ENCODE measurements at regions not wholly inside any gene's neighbourhood (a gene's known extent, or its start where the extent isn't known, plus 50 kb on each side); places are given as distances from the start of the nearest gene placed in this dataset.

GRCh38 chr7:25815711-25816110 is 336.3 kb upstream of the NFE2L3 start:
- DNase-seq (no peak), ATAC-seq (no peak)
- Histone ChIP-seq H3K9me3 (no peaks in the 10 kb centered on the region), H3K4me1 (ENCODE audit: low read depth) (no peaks in the 10 kb centered on the region), H3K36me3 (ENCODE audit: low read depth) (no peaks in the 10 kb centered on the region), H3K4me3 (no peak overlapping the region)
- TF ChIP-seq, protein P1, sequence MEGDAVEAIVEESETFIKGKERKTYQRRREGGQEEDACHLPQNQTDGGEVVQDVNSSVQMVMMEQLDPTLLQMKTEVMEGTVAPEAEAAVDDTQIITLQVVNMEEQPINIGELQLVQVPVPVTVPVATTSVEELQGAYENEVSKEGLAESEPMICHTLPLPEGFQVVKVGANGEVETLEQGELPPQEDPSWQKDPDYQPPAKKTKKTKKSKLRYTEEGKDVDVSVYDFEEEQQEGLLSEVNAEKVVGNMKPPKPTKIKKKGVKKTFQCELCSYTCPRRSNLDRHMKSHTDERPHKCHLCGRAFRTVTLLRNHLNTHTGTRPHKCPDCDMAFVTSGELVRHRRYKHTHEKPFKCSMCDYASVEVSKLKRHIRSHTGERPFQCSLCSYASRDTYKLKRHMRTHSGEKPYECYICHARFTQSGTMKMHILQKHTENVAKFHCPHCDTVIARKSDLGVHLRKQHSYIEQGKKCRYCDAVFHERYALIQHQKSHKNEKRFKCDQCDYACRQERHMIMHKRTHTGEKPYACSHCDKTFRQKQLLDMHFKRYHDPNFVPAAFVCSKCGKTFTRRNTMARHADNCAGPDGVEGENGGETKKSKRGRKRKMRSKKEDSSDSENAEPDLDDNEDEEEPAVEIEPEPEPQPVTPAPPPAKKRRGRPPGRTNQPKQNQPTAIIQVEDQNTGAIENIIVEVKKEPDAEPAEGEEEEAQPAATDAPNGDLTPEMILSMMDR (IDR thresholded peaks at IDR 0.05): no peak
- intact Hi-C loops (cut with DNase I, micrococcal nuclease): no loop called here

DNA sequence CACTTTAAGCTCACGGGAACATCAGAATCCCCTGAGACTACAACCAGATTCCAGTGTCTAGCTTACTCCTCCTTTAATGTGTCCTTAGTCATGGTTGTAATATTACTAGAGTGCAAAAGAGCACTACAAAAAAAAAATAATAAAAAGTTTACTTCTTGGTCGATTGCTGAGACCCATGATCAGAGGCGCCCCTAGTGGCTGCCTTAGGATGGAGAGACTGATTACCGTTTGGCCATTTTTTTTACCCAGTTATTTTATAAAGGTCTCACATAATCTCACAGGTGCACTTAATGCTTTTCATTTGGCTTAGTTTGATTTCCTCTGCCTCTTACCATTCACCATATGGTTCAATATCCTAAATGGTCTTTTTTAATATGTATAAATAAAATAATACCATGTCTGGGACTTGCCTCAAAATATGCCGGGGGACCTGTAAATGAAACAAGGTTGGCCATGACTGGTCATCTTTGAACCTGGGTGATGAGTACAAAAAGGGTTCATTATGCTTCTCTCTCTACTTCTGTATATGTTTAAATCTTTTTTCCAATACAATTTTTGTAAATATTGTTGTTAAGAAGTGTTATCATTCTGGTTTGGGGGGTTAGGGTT is 331.5 kb upstream of the NFE2L3 start:
- DNase-seq (no peak), ATAC-seq (no peak)
- Histone ChIP-seq H3K9me3 (no peaks in the 10 kb centered on the region), H3K4me3 (no peak overlapping the region), H3K4me1 (ENCODE audit: low read depth) (no peaks in the 10 kb centered on the region), H3K36me3 (ENCODE audit: low read depth) (no peaks in the 10 kb centered on the region)
- TF ChIP-seq, protein P1 (IDR thresholded peaks at IDR 0.05): no peak
- intact Hi-C loops (cut with DNase I, micrococcal nuclease): no loop called here

DNA sequence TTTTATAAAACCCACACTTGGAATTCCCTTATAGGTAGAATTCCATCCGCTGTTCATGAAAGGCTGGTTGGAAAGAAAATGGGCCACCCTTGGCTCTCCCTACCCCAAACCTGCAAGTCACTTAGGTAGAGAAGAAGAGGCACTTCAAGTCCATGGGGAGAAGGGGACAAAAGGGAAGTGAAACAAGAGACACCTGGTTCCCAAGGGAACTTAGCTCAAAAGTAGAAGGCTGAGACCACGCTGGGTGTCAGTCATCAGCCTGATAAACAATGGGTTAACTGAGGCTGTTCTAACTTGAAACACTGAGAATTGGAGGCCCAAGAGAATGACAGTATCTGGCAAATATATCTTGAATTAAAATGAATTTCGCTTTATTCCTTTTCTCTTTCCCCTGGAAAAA is 330.8 kb upstream of the NFE2L3 start:
- TF ChIP-seq, protein P1 (IDR thresholded peaks at IDR 0.05): no peak
- Histone ChIP-seq H3K4me1 (ENCODE audit: low read depth) (no peaks in the 10 kb centered on the region), H3K4me3 (no peak overlapping the region), H3K36me3 (ENCODE audit: low read depth) (no peaks in the 10 kb centered on the region), H3K9me3 (no peaks in the 10 kb centered on the region)
- no peak for ATAC-seq
- intact Hi-C loops (cut with DNase I, micrococcal nuclease): no loop called here
- no peak for DNase-seq

GRCh38 chr7:25822823-25823222 is 329.2 kb upstream of the NFE2L3 start:
- TF ChIP-seq, protein P1 (IDR thresholded peaks at IDR 0.05): no peak
- DNase-seq (no peak), ATAC-seq (no peak)
- intact Hi-C loops (cut with DNase I, micrococcal nuclease): no loop called here
- Histone ChIP-seq H3K9me3 (no peaks in the 10 kb centered on the region), H3K36me3 (ENCODE audit: low read depth) (no peaks in the 10 kb centered on the region), H3K4me3 (no peak overlapping the region), H3K4me1 (ENCODE audit: low read depth) (no peaks in the 10 kb centered on the region)

DNA sequence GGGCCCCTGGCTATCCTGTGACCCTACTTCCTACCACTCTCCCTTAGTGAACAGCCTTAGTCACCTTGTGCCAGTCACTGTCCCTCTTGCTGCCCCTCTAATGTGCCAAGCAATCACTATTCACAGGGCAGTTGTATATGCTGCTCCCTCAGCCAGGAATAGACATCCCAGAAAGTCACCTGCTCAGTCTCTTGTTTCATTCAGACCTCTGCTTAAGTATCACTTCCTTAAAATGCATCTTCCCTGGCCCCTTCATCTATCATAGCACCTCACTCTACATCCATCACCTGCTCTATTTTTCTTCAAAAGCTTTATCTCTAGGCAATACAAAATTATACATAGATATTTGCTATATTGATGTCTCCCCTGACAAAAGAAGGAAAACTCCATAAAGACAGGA is 328.4 kb upstream of the NFE2L3 start:
- Histone ChIP-seq H3K9me3 (no peaks in the 10 kb centered on the region), H3K36me3 (ENCODE audit: low read depth) (no peaks in the 10 kb centered on the region), H3K4me3 (no peak overlapping the region), H3K4me1 (ENCODE audit: low read depth) (no peaks in the 10 kb centered on the region)
- ATAC-seq (no peak), DNase-seq (no peak)
- TF ChIP-seq, protein P1 (IDR thresholded peaks at IDR 0.05): no peak
- intact Hi-C loops (cut with DNase I, micrococcal nuclease): no loop called here

DNA sequence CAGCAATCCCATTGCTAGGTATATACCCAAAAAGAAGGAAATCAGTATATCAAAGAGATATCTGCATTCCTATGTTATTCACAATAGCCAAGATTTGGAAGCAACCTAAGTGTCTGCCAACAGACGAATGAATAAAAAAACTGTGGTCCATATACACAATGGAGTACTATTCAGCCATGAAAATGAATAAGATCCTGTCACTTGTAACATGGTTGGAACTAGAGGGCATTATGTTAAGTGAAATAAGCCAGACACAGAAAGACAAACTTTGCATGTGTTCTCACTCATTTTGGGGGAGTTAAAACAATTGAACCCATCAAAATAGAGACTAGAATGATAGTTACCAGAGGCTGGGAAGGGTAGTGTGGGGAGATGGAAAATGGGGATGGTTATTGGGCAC is 323.5 kb upstream of the NFE2L3 start:
- peaks cover 5% of the 10 kb centered on the region for H3K4me1 ChIP-seq (ENCODE audit: low read depth)
- H3K4me3 ChIP-seq: no peak overlapping the region
- TF ChIP-seq, protein P1 (IDR thresholded peaks at IDR 0.05): no peak
- DNase-seq (no peak), ATAC-seq (no peak)
- H3K9me3 ChIP-seq: no peaks in the 10 kb centered on the region
- intact Hi-C loops (cut with DNase I, micrococcal nuclease): no loop called here
- H3K36me3 ChIP-seq (ENCODE audit: low read depth): no peaks in the 10 kb centered on the region
